ENCODE measurements at regions not wholly inside any gene's neighbourhood (a gene's known extent, or its start where the extent isn't known, plus 50 kb on each side); places are given as distances from the start of the nearest gene placed in this dataset.

- Histone ChIP-seq H3K79me2 (ENCODE audit: insufficient read depth) (no peaks in the 10 kb centered on the region), H4K20me1 (ENCODE audit: insufficient read depth) (no peaks in the 10 kb centered on the region), H3K9me3 (no peaks in the 10 kb centered on the region; the same call in 1 of the 2 replicates), H3K4me3 (ENCODE audit: low read depth in 2 of 2, low read length in 1 of 2) (no peak overlapping the region), H3F3A (replicated peaks; ENCODE audit: insufficient read depth) (peaks cover 4% of the 10 kb centered on the region), H3K4me2 (no peak overlapping the region), H3K4me1 (ENCODE audit: control insufficient read depth in 1 of 2, insufficient read depth in 2 of 2, low read depth in 1 of 2, low read length in 1 of 2) (peaks cover 0 to 3% of the 10 kb centered on the region in 2 experiments; a peak in 1 of 4 replicates), H3K27ac (ENCODE audit: low read depth in 2 of 2, low read length in 1 of 2) (no peak overlapping the region), H3K9ac (no peak overlapping the region), H3K36me3 (replicated peaks in 1 of 2; ENCODE audit: control insufficient read depth in 1 of 2, insufficient read depth in 2 of 2, low read length in 1 of 2) (no peaks in the 10 kb centered on the region), H3K9me2 (no peaks in the 10 kb centered on the region), H3K27me3 (ENCODE audit: insufficient read depth) (no peaks in the 10 kb centered on the region), H2AFZ (ENCODE audit: low read depth) (no peak overlapping the region)
- DNase-seq = no peak
- ChIA-PET CTCF (no interaction called here), POLR2A (no interaction called here)
- TF ChIP-seq, protein P1, sequence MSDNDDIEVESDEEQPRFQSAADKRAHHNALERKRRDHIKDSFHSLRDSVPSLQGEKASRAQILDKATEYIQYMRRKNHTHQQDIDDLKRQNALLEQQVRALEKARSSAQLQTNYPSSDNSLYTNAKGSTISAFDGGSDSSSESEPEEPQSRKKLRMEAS (IDR thresholded peaks at IDR 0.05; ENCODE audit: low read depth) = no peak
- TF ChIP-seq FOXJ3 (CRISPR knock-in tag; IDR thresholded peaks at IDR 0.05) (no peak), RCOR1 (IDR thresholded peaks at IDR 0.05; ENCODE audit: low read length) (no peak), FOXM1 (IDR thresholded peaks at IDR 0.05; ENCODE audit: low read depth) (no peak), IRF3 (IDR thresholded peaks at IDR 0.05; ENCODE audit: low read depth, low read length) (no peak), PBX3 (IDR thresholded peaks at IDR 0.05) (no peak), EP300 (IDR thresholded peaks at IDR 0.05; ENCODE audit: borderline replicate concordance in 1 of 2, low read depth in 1 of 2, low read length in 1 of 2) (no peak), TEAD4 (IDR thresholded peaks at IDR 0.05; ENCODE audit: borderline replicate concordance, insufficient read depth) (no peak), POLR2AphosphoS5 (IDR thresholded peaks at IDR 0.05; ENCODE audit: low read depth, low read length) (no peak), GATA2 (CRISPR knock-in tag; IDR thresholded peaks at IDR 0.05) (no peak), EZH2phosphoT487 (IDR thresholded peaks at IDR 0.05; ENCODE audit: borderline replicate concordance, low read depth) (no peak), SMC3 (IDR thresholded peaks at IDR 0.05; ENCODE audit: low read depth, low read length) (no peak), TAF1 (IDR thresholded peaks at IDR 0.05; ENCODE audit: borderline replicate concordance, low read depth, low read length) (no peak), TCF12 (IDR thresholded peaks at IDR 0.05) (no peak), RFX5 (IDR thresholded peaks at IDR 0.05; ENCODE audit: low read length) (no peak), JUND (IDR thresholded peaks at IDR 0.05) (no peak), GABPA (IDR thresholded peaks at IDR 0.05; ENCODE audit: low read depth) (no peak), NFIC (IDR thresholded peaks at IDR 0.05; ENCODE audit: borderline replicate concordance) (no peak)
- TF ChIP-seq, protein P2, sequence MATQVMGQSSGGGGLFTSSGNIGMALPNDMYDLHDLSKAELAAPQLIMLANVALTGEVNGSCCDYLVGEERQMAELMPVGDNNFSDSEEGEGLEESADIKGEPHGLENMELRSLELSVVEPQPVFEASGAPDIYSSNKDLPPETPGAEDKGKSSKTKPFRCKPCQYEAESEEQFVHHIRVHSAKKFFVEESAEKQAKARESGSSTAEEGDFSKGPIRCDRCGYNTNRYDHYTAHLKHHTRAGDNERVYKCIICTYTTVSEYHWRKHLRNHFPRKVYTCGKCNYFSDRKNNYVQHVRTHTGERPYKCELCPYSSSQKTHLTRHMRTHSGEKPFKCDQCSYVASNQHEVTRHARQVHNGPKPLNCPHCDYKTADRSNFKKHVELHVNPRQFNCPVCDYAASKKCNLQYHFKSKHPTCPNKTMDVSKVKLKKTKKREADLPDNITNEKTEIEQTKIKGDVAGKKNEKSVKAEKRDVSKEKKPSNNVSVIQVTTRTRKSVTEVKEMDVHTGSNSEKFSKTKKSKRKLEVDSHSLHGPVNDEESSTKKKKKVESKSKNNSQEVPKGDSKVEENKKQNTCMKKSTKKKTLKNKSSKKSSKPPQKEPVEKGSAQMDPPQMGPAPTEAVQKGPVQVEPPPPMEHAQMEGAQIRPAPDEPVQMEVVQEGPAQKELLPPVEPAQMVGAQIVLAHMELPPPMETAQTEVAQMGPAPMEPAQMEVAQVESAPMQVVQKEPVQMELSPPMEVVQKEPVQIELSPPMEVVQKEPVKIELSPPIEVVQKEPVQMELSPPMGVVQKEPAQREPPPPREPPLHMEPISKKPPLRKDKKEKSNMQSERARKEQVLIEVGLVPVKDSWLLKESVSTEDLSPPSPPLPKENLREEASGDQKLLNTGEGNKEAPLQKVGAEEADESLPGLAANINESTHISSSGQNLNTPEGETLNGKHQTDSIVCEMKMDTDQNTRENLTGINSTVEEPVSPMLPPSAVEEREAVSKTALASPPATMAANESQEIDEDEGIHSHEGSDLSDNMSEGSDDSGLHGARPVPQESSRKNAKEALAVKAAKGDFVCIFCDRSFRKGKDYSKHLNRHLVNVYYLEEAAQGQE (IDR thresholded peaks at IDR 0.05; ENCODE audit: low read depth, low read length) = no peak
- WGBS (ENCODE audit: low lambda C conversion rate) = 77% methylated on average over 2 of the region's 2 CpGs
Measured at GRCh38 chr10:57979956-57980355, 287.7 kb downstream of the IPMK start.
